HepG2 (cell line): ENCODE measurements at regions not wholly inside any gene's neighbourhood (a gene's known extent, or its start where the extent isn't known, plus 50 kb on each side); places are given as distances from the start of the nearest gene placed in this dataset.

Source experiments
- ATAC-seq: fragments of 200-7000 bp; cut with Tn5 transposase; 3 replicates; pipeline ENCODE4 v1.9.1; 2020; ENCODE audit warnings: mild to moderate bottlenecking, moderate library complexity
- BruUV-seq: library from RNA; stranded (reverse); fragments of 400-500 nt; replicated peaks from 2 replicates; lab custom pipeline; 2021; lab: Mats Ljungman, UMichigan
- CTCF ChIA-PET: fragments of 300-600 bp; formaldehyde crosslinking; extraction: SDS; loops from one replicate; lab custom pipeline; 2021; ENCODE audit warnings: low total read pairs, inconsistent platforms, low intra/inter-chr PET ratio; lab: Yijun Ruan, JAX
- POLR2A ChIA-PET: fragments of 350-600 bp; sonication (Branson Sonifier 250); formaldehyde crosslinking; loops from one replicate; lab custom pipeline; 2020; ENCODE audit warnings: antibody characterized with exemption, inconsistent platforms; lab: Yijun Ruan, JAX
- DNase-seq: peaks from one replicate; pipeline ENCODE4 v3.0.0-alpha.2; 2015; ENCODE audit warnings: low spot score
- FAIRE-seq: peaks from 3 replicates; lab custom pipeline; 2011; peaks lifted over from hg19 to GRCh38; lab: Jason Lieb, UNC
- H2AFZ ChIP-seq: one replicate; pipeline ENCODE4 v1.6.1; 2011; ENCODE audit warnings: low read length, inconsistent platforms
- H3K27ac ChIP-seq: fragments of 300-600 bp; 3 replicates; pipeline ENCODE4 v1.8.0; 2011; ENCODE audit warnings: mixed run types, mild to moderate bottlenecking, mixed read lengths, low read length, inconsistent platforms; ENCODE audit not compliant: insufficient read depth; ENCODE audit errors: extremely low read length
- H3K27me3 ChIP-seq, 2 experiments: fragments of 200-600 bp in 1 of 2; 2 replicates in 1 of 2; 3 replicates in 1 of 2; pipeline versions ENCODE4 v1.6.0 to v1.8.0; 2011; ENCODE audit warnings: low read length in 2 of 2, mild to moderate bottlenecking in 2 of 2, moderate library complexity in 2 of 2, inconsistent platforms in 1 of 2; ENCODE audit not compliant: insufficient read depth in 2 of 2, control insufficient read depth in 1 of 2
- H3K36me3 ChIP-seq, 2 experiments: fragments of 200-600 bp in 1 of 2; replicated peaks in 1 of 2; 2 replicates in 1 of 2; 3 replicates in 1 of 2; pipeline versions ENCODE4 v1.5.1 to v1.8.0; 2011; ENCODE audit warnings: low read length in 2 of 2, inconsistent platforms in 1 of 2; ENCODE audit not compliant: insufficient read depth in 2 of 2, control insufficient read depth in 1 of 2
- H3K4me1 ChIP-seq: 2 replicates; pipeline ENCODE4 v1.5.1; 2012; ENCODE audit warnings: low read length, inconsistent platforms; ENCODE audit not compliant: insufficient read depth
- H3K4me2 ChIP-seq: 2 replicates; pipeline ENCODE4 v1.6.0; 2011; ENCODE audit warnings: low read depth, low read length, inconsistent platforms
- H3K4me3 ChIP-seq, 3 experiments: fragments of 200-600 bp in 1 of 3; sonication (generic), shearing (Covaris generic) in 1 of 3; replicated peaks in 1 of 3; 2 replicates each; pipeline ENCODE4 v1.5.1; 2011 to 2016; ENCODE audit warnings: low read length in 3 of 3, inconsistent platforms in 2 of 3, low read depth in 2 of 3, mild to moderate bottlenecking in 2 of 3, control low read depth in 1 of 3, mixed read lengths in 1 of 3; ENCODE audit not compliant: insufficient read depth in 1 of 3
- H3K79me2 ChIP-seq: one replicate; pipeline ENCODE4 v1.6.1; 2011; ENCODE audit warnings: low read length, inconsistent platforms; ENCODE audit not compliant: insufficient read depth
- H3K9ac ChIP-seq: 2 replicates; pipeline ENCODE4 v1.6.0; 2011; ENCODE audit warnings: mild to moderate bottlenecking, low read depth, low read length, inconsistent platforms; ENCODE audit not compliant: insufficient read depth
- H3K9me3 ChIP-seq: 2 replicates; pipeline ENCODE4 v1.5.1; 2012; ENCODE audit warnings: mild to moderate bottlenecking, low read length
- H4K20me1 ChIP-seq: 2 replicates; pipeline ENCODE4 v1.6.0; 2011; ENCODE audit warnings: inconsistent platforms, mild to moderate bottlenecking, low read length, moderate library complexity; ENCODE audit not compliant: insufficient read depth
- AGO1 ChIP-seq: fragments of 200-400 bp; formaldehyde crosslinking; IDR thresholded peaks from 2 replicates; pipeline ENCODE4 v1.6.1; 2017; ENCODE audit warnings: mild to moderate bottlenecking, low read depth, low read length, moderate library complexity; ENCODE audit not compliant: poor library complexity, severe bottlenecking
- FOXA3 ChIP-seq: IDR thresholded peaks from 2 replicates; pipeline ENCODE4 v1.6.1; 2016; ENCODE audit warnings: missing genetic modification reagents, missing compliant biosample characterization
- KLF16 ChIP-seq, 2 experiments: sonication (generic) in 1 of 2; formaldehyde crosslinking in 1 of 2; IDR thresholded peaks; 2 replicates each; pipeline versions ENCODE4 v1.6.1 to v1.8.0; 2016 to 2023; ENCODE audit warnings: missing genetic modification reagents in 2 of 2, missing compliant biosample characterization in 1 of 2
- RARG ChIP-seq: sonication (generic); formaldehyde crosslinking; IDR thresholded peaks from 2 replicates; pipeline ENCODE4 v1.4.0; 2020; ENCODE audit warnings: low read depth, mild to moderate bottlenecking, missing genetic modification reagents
- THAP8 ChIP-seq: sonication (generic); formaldehyde crosslinking; IDR thresholded peaks from 2 replicates; pipeline ENCODE4 v1.5.1; 2020; ENCODE audit warnings: missing genetic modification reagents, mild to moderate bottlenecking, borderline replicate concordance
- UBTF ChIP-seq: sonication (generic); formaldehyde crosslinking; IDR thresholded peaks from 2 replicates; pipeline ENCODE4 v1.4.0; 2020; ENCODE audit warnings: mild to moderate bottlenecking, missing genetic modification reagents
- ZBTB39 ChIP-seq: sonication (generic); formaldehyde crosslinking; IDR thresholded peaks from 2 replicates; pipeline ENCODE4 v1.5.0; 2020; ENCODE audit warnings: missing genetic modification reagents
- ZNF207 ChIP-seq: fragments of 450-650 bp; IDR thresholded peaks from 2 replicates; pipeline ENCODE4 v1.6.1; 2016; ENCODE audit warnings: antibody characterized with exemption, borderline replicate concordance
- ZNF441 ChIP-seq: sonication (generic); formaldehyde crosslinking; IDR thresholded peaks from 2 replicates; pipeline ENCODE4 v1.7.0; 2021; ENCODE audit warnings: missing genetic modification reagents, borderline replicate concordance
- ZNF512 ChIP-seq: sonication (generic); formaldehyde crosslinking; IDR thresholded peaks from 2 replicates; pipeline ENCODE4 v1.4.0; 2020; ENCODE audit warnings: mild to moderate bottlenecking, missing genetic modification reagents
- ZNF687 ChIP-seq: sonication (generic); formaldehyde crosslinking; IDR thresholded peaks from 2 replicates; pipeline ENCODE4 v1.5.1; 2020; ENCODE audit warnings: mild to moderate bottlenecking, missing genetic modification reagents, moderate library complexity
- in situ Hi-C: cut with HindIII; loops from 2 replicates; pipeline ENCODE4 v1.10.0; 2017; ENCODE audit warnings: low pct_unique_long_range_greater_than_20kb; ENCODE audit not compliant: extremely low pct_ligation_motif_present
- intact Hi-C: fragments of 100-400 bp; cut with micrococcal nuclease; formaldehyde crosslinking; loops from one replicate; pipeline ENCODE4 v1.10.0; 2022; ENCODE audit not compliant: unreplicated experiment

GRCh38 chr2:180647621-180648020 lies 332.8 kb upstream of the UBE2E3 start (continued):
- TF ChIP-seq UBTF: no peak

- H4K20me1 ChIP-seq: no peaks in the 10 kb centered on the region
- no peak for TF ChIP-seq FOXA3 (CRISPR knock-in tag)
- no peak for TF ChIP-seq AGO1
- no peak for TF ChIP-seq THAP8 (CRISPR knock-in tag)
- no peak for TF ChIP-seq ZNF441
- no peak for TF ChIP-seq ZNF512 (CRISPR knock-in tag)
- no peak for TF ChIP-seq ZNF207
- no peak for TF ChIP-seq ZNF687 (CRISPR knock-in tag)
- no peak for TF ChIP-seq RARG (CRISPR knock-in tag)
- no peak for TF ChIP-seq ZBTB39 (CRISPR knock-in tag)
- TF ChIP-seq KLF16 (CRISPR knock-in tag; IDR thresholded peaks at IDR 0.05): no peak
- ATAC-seq (no peak), DNase-seq (no peak), FAIRE-seq (no peak)
- no peaks in the 10 kb centered on the region for H3K27me3 ChIP-seq
- H3K9ac ChIP-seq: no peak overlapping the region
- CTCF ChIA-PET: no interaction called here
- H3K4me2 ChIP-seq: no peak overlapping the region
- in situ Hi-C loops: no loop called here
- no TSS peak for BruUV-seq
- H3K79me2 ChIP-seq: no peaks in the 10 kb centered on the region
- no peaks in the 10 kb centered on the region for H3K36me3 ChIP-seq
- no peak overlapping the region for H3K27ac ChIP-seq
- H2AFZ ChIP-seq: no peak overlapping the region
- intact Hi-C loops: no loop called here
- POLR2A ChIA-PET: no interaction called here
- no peak overlapping the region for H3K4me3 ChIP-seq
- H3K4me1 ChIP-seq: no peaks in the 10 kb centered on the region
- no peaks in the 10 kb centered on the region for H3K9me3 ChIP-seq
These were observed 333.2 kb upstream of the UBE2E3 start for GRCh38 chr2:180647221-180647620.
